ENCODE measurements at regions not wholly inside any gene's neighbourhood (a gene's known extent, or its start where the extent isn't known, plus 50 kb on each side); places are given as distances from the start of the nearest gene placed in this dataset.
"Not testable (repeated sequence)": the region's sequence is repeated elsewhere in the genome, so short reads cannot be mapped to it uniquely, and the experiment has no call there.

GRCh38 chr17:20930081-20930760, 112.6 kb downstream of the USP22 start:
- DNase-seq (ENCODE audit: insufficient read length, low spot score), result no peak
- no peak for FAIRE-seq

GRCh38 chr17:20933040-20933439, 109.8 kb downstream of the USP22 start:
- not testable (repeated sequence) for DNase-seq (ENCODE audit: insufficient read length, low spot score); FAIRE-seq

GRCh38 chr17:20934288-20934687, 108.5 kb downstream of the USP22 start:
- FAIRE-seq (no peak), DNase-seq (ENCODE audit: insufficient read length, low spot score) (no peak)

GRCh38 chr17:20935740-20936139, 107.1 kb downstream of the USP22 start:
- DNase-seq (ENCODE audit: insufficient read length, low spot score), result peak; percentile 57
- peak; percentile 68 for FAIRE-seq

- FAIRE-seq, result no peak
- no peak for DNase-seq (ENCODE audit: insufficient read length, low spot score)
These were observed 104.6 kb downstream of the USP22 start for GRCh38 chr17:20938244-20938643.

GRCh38 chr17:20938988-20939615, 103.7 kb downstream of the USP22 start:
- DNase-seq (ENCODE audit: insufficient read length, low spot score) (no peak), FAIRE-seq (no peak)

GRCh38 chr17:20941872-20942271, 100.9 kb downstream of the USP22 start:
- DNase-seq (ENCODE audit: insufficient read length, low spot score), result no peak
- no peak for FAIRE-seq

GRCh38 chr17:20944014-20944865, 98.6 kb downstream of the USP22 start:
- DNase-seq (ENCODE audit: insufficient read length, low spot score), result no peak
- FAIRE-seq, result peak; percentile 92

- DNase-seq (ENCODE audit: insufficient read length, low spot score), result not testable (repeated sequence)
These were observed 95.1 kb downstream of the USP22 start for GRCh38 chr17:20947708-20948107.

GRCh38 chr17:20948984-20949777, 93.6 kb downstream of the USP22 start:
- DNase-seq (ENCODE audit: insufficient read length, low spot score), result no peak
- no peak for FAIRE-seq

More at GRCh38 chr17:20947708-20948107, 95.1 kb downstream of the USP22 start:
- peak; percentile 52 for FAIRE-seq
